RPMI7951 (cell line): ENCODE measurements at regions not wholly inside any gene's neighbourhood (a gene's known extent, or its start where the extent isn't known, plus 50 kb on each side); places are given as distances from the start of the nearest gene placed in this dataset.
A peak's percentile ranks its signal among the peaks of the same experiment; 100 is the strongest.

Source experiments
- DNase-seq: peaks from one replicate; pipeline ENCODE4 v3.0.0-alpha.2; 2012; ENCODE audit warnings: low read depth

DNA sequence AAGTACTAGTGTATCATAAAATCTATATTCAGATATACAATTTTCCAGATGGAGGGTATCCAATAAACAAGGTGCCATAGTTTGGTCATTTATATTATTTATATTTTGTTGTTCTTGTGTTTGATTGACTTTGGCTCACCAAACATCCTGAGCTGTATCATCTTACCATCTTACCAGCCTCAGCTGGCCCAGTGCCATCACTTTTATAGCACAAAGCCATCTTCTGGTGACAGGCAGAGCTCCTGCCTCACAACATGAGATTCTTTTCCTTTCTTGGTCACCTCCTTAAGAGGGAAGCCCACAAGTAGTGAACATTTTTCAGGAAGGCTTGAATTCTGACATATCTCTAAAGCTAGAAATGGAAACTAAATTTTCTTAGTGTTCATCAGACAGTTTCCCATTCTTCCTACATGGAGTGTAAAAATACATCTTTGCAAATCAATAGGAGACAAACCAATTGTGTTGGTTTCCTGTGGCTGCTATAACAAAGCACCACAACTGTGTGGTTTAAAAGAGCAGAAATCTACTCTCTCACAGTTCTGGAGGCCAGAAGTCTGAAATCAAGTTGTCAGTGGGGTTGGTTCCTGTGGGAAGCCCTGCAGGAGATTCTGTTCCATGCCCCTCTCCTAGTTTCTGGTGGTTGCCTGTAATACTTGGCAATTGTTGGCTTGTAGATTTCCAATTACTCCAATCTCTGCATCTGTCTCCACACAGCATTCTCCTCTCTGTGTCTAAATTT is 341.8 kb downstream of the MAN2A1 start:
- no peak for DNase-seq

DNA sequence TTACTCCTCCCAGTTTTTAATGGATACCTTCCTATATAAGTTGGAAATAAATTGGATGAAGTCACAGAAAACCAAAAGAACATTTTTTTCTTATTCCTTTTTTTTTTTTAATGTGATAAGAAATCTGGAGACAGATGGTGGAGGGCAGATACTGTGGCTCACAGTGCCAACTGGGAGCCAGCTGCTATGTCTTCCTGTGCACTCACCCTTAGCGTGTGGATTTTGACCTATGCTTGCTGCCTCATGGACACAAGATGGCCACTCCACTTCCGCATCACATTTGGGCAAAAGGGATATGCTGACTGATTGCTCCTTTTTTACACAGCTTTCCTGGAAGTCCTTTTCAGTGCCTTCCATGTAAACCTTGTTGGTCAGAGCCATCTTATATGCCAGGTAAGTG is 342.6 kb downstream of the MAN2A1 start:
- DNase-seq = no peak

DNA sequence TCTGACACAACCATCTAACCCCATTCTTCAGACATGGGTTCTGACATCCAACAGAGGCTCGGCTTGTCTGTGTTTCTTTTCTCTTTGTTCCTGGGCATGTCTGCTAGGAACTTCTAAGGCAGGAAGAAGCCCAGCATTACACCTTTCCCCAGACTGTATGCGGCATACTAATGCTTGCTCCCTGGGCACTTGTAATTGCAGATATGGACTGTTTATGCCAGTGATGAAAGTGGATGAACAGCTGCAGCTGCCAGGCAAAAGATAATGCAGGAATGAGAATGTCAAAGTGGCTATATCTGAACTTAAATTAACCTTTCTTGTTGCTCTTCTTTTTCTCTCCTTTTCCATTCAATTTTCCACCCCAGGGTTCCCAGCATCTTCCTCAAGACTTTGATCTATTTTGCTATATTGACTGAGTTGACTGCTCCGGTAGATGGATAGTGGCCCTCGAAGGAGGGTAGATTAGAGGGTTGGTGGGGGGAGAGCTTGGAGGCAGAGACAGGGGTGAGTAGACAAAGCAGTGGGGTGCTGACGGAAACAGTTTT is 344.4 kb downstream of the MAN2A1 start:
- DNase-seq = no peak

DNA sequence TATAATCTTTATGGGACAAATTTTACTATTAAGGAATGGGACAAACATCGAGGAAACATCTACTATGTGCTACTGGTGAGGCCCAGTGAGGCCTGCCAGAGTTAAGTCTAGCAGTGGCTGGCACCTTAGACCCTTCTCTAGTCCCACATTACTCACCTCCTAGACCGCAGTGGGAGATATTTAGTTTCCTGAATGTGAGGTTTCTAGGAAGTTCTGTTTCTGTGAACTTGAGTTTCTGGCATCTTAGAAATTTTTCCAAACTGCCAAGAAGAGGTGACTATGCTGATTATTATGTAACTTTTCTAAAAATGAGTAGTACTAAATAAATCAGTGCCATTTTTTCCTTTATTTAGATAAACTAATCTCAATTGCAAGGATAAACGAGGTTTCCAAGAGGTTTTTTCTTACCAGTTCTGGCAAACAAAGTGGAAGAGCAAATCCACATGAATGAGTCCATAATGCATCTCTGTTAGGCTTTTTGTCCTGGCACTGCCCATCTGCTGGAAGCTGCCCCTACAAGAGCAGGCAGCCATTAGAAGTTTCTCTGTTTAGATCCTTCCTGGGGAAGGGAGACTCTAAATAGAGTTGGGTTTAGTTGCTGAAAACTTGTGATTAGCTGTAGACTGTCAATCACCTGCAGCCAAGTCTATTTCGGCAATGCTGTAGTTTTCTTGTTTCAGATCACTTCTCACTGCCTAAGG is 348.7 kb downstream of the MAN2A1 start:
- DNase-seq = no peak

DNA sequence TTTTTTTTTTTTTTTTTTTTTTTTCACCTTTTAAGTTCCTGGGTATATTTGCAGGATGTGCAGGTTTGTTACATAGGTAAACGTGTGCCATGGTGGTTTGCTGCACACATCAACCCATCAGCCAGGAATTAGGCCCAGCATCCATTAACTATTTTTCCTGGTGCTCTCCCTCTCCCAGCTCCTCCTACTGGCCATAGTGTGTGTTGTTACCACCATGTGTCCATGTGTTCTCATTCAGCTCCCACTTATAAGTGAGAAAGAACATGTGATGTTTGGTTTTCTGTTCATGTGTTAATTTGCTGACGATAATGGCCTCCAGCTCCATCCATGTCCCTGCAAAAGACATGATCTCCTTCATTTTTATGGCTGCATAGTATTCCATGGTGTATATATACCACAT is 350.5 kb downstream of the MAN2A1 start:
- no peak for DNase-seq

DNA sequence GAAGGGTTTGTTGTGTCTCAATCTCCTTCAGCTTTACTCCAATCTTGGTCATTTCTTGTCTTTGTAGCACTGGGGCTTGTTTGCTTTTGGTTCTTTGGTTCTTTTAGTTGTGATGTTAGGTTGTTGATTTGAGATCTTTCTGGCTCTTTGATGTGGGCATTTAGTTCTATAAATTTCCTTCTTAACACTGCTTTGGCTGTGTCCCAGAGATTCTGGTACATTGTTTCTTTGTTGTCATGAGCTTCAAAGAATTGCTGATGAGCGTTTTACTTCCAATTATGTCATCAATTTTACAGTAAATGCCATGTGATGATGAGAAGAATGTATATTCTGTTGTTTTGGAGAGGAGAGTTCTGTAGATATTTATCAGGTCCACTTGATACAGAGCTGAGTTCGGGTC is 353.3 kb downstream of the MAN2A1 start:
- DNase-seq = no peak

DNA sequence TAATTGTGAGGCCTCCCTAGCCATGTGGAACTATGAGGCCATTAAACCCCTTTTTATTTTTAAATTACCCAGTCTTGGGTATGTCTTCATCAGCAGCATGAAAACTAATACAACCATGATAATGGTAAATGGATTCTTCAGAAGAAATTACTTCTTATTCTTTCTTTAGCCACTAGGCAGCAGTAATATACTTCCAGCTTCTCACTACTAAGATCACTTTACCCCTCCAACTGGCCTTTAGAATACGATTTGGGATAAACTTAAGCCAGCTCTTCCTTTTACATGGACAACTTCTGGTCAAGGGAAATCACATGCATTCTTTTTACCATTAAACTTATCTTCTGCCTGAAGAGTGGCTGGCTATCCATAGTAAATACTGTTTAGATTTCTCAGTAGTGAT is 355.4 kb downstream of the MAN2A1 start:
- DNase-seq = no peak

DNA sequence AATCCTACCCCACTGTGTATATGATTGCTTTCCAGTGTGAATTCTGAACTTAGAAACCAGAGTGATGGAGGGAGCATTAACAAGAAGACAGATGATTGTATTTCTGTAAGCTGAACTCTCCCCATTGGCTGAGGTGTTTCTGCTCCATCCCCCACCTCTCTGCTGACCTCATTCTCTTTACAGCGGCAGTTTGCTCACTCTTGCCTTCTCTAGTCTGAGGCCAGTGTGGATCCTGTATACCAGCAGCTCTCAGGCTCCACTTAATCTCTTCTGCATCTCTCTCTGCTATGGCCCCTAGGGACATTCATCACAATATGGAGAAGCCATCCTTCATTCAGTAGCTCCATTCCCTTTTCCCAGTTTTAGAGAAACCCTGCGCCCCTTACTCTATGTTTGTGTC is 358.8 kb downstream of the MAN2A1 start:
- no peak for DNase-seq

DNA sequence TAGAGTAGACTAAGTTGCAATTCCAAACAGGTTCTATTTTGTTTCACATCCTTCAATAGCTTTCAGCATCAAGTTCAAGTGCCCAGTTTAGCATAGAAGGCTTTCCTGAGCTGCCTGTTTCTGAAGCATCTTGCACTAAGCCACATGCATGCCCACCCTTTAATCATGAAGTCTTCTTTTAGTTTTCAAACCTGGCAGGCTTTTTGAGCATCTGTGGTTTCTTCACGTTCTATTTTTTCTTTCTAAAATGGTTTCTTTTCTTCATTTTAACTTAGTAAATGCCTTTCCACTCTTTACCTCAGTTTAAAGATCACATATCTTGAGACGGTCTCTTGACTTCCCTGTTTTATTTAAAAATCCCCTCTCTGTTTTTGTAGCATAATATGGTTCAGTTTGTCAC is 360.1 kb downstream of the MAN2A1 start:
- DNase-seq = no peak

DNA sequence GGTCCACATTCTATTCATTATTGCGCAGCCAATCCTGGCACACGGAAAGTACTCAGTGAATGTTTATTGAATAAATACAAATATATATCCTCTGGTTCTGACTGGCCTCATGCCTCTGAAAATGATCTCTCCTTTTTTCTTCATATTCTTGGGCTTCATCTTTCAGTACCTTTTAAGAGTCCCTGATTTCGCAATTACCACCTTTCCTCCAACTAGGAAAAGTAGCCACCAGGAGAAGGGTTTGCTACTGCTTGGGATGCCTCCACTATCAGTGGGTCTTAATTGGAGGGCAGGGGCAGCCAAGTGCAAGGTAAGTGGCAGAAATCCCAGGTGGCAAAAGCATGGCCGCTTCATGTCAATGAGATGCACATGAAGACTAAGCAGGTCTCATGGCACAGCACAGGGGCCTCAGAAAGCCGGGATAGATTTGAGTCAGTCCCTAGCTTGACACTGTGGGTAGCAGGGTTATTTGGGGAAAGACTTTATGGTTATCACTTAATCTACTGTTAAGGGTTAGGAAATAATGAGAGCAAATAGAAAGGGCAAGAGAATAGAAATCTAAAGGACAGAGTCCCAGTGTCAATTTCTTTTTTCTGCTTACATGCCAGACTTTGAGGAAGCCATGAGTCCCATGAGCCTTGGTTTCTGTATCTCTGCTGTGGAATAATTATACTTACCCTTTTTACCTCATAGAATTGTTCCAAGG is 361.1 kb downstream of the MAN2A1 start:
- no peak for DNase-seq

DNA sequence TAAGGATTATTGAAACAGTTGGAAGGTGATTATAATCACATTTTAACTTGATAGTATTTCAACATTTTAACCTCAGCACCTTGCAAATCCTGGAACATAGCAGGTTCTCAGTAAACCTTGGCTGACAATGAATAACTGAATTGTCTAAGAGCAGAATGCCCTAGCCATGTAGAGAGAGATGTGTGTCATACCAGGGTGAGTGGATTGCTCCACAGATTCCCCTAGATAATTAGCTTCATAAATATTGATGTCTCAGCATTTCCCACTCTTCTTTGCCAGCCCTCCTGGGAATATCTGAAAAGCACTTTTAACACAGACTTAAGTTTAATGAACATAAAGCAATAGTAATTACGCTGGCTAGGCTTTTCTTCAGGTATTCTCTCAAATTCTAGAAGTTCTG is 363.5 kb downstream of the MAN2A1 start:
- DNase-seq = no peak

DNA sequence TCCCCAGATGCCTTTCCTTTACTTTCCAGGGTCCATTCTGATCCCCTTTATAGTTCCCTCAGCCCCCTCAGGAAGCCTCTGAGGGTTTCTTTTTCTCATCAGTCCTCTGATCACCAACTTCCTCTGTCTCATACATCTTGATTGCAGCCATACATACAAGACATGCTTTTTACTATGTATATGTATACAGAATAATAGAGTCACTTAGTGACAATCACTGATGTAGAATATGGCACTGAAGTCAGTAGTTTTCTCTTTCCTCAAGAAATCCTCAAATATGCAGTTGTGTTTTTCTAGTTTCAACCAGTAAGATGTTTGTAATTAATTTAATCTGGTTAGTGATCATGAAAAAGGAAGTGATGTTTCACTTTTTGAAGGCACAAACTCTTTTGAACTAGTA is 364.1 kb downstream of the MAN2A1 start:
- DNase-seq = no peak

DNA sequence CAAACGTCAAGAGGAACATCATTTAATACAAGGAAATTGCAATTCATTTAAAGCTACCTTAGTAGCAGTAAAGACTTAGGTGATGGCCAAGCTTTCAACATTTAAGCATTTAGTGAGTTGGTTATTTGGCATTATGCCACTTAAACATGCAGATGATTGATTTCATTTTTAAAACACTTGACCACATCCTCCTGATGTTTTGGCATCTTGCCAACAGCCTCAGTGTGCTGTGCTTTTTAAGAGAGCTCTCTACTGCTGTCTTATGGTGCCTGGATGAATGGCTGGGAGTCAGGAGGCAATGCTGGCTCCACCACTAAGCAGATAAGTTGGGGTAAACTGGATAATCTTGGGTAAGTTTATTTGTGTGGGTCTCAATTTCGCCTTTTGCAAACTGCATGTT is 364.5 kb downstream of the MAN2A1 start:
- DNase-seq = peak; percentile 40

DNA sequence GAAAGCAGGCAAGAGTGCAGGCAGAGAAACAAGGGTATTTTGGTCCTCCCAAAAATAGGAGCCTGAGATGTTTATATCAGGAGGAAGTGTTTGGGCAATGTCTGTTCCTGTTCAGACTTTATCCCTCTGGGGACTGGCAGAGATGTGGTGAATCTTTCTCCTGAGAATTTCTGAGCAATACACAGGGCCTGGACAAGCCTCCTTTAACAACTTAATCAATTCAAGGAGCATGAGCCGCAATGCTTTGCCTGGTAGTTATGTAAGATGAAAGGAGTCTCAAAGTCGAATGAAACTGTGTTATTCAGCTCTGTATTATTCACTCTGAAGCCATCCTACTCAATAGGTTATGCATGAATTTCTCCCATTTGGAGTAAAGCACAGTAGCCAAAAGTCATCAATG is 365.6 kb downstream of the MAN2A1 start:
- no peak for DNase-seq

DNA sequence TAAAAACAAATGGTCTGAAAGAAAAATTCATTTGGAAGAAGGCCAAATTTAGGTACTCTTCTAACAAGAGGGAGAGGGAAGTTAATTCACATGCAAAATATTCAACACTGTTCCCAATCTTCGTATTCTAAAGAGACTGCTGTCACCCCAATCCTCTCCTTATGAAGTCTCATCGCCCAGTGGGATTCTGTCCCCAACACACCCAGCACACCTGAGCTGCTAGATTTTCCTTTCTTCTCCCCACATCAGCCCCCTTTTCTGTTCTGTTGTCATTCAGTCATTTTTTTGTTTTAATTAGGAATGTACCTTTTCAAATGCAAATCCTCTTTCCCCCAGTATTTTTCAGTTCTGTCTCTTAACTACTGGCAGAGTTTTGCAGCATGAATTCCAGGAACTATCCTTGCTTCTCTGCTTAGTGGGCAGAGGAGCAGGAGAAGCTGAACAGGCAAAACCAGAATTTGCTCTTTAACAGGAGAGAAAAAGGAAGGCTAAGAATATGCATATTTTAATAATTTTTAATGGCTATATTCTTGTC is 366.9 kb downstream of the MAN2A1 start:
- no peak for DNase-seq

DNA sequence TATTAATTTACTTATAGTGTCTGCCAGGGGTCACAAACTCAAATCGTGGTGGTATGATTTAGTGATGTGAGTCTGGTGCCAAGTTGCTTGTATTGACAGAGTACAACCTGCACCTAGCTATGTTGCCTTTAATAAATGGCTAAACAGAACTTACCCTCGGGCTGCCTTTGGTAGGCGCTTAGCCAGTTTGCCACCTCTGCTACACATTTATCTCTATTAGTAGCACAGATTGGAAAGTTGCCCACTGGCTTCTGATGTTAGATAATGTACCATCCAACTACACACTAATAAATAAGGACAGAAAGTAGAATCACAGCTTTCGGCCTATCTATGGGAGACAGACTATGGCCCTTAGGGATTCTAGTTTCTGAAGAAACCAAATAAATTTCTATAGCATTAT is 368.4 kb downstream of the MAN2A1 start:
- no peak for DNase-seq

DNA sequence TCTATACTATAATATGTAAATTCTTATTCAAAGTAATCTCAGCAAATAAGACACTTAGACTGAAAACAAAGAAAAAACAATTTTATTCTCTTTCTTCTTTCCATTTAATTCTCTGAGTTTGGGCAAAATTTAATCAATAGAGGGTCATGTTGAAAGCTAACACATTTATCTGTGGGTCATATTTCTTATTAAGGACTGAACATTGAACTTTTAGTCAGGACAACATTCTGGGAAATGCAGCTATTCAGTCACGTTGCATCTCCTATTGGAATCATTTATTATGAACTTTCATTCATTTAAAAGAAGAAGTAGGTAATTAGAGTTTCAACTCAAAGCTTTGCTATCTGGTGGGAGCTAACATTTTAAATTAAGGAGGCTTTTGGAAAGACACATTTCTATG is 372.5 kb downstream of the MAN2A1 start:
- DNase-seq = no peak

DNA sequence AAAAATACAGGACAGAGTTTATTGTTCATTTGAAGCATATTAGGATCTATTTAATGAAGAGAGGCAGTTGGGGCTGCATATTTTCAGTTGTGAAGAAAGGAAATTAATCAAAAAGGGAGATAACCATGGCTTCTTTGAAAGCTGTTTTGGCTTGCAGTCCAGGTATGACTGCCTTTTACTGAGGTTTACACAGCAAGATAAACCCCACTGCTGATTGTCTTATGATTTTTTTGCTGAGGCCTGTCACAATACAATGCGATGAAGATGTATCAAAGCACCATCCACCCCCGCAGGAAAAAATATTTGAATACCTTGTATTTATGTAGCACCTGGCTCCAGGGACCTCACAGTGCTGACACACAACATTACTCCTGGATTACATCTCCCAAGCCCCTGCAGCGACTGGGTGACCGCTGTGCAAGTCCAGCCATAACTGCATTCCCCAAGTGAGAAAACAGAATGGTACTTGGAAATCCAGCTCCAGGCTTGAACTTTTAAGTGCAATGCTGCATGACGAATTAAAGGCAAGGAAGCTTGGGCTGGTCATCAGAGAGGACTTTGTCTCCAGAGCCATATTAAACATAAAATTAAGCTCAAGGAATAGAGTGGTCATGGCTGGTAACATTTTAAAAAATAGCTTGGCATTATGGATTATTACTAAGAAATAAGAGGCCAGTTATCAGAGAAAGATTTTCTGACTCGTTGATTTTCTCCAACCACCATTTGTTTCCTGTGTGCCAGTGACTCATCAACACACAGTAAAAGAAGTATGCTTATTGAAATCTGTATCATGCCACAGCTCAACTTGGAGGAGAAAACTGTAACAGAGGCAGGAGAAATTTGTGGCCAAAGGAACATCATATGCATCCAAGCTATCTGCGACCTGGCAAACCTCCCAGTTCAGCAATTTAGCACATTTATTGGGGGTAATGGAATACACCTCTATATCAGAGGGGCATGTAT is 374.2 kb downstream of the MAN2A1 start:
- peak; percentile 2 for DNase-seq

DNA sequence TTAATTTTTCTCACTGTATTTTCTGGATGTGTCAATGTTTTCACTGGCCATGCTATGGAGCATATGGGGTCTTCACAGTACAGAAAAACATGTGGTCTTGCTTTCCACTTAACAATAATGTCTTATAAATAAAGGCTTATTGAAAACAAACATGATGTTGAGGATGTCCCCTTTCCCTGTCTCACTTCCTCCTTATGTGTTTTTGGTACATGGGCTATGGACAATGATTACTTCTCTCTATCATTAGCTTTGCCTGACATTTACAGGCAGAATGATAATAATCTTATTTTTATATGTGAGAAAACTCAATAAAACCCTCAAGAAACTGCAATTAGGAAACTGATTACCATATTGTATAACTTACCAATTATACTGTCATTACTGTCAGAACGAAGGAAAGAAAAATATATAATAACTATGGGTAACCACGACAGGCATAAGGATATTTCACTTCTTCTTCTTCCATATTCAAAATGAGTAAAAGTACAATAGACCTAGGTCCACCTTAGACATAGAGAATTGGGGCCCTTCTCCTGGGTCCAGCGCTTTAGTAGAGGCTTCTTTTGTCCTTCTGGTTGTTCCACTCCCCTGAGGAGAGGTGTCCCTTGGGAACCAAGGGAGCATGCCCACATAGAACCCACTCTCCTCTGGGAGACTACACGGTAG is 375.0 kb downstream of the MAN2A1 start:
- DNase-seq = no peak

DNA sequence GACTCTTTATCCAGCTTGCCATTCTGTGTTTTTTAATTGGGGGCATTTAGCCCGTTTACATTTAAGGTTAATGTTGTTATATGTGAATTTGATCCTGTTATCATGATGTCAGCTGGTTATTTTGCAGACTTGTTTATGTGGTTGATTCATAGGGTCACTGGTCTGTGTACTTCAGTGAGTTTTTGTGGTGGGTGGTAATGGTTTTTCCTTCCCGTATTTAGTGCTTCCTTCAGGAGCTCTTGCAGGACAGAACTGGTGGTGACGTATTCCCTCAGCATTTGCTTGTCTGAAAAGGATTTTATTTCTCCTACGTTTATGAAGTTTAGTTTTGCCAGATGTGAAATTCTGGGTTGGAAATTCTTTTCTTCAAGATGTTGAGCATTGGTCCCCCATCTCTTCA is 381.1 kb downstream of the MAN2A1 start:
- no peak for DNase-seq

DNA sequence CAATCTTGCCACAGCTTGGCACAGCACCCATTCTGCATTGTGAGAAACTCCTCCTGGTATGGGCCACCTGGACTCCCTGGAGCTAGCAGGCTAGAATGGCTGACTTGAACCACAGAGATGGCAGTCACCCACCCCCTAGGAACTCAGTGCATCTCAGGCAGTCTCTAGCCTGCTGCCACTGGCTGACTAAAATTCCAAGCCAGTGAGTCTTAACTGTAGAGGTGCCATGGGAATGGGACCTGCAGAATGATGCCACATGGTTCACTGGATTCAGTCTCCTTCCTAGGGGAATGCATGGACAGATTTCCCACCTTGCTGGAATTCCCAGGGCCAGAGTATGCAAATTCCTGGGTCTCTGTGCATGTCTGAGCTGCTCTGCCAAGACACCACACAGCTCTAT is 382.9 kb downstream of the MAN2A1 start:
- no peak for DNase-seq
